ENCODE measurements at regions not wholly inside any gene's neighbourhood (a gene's known extent, or its start where the extent isn't known, plus 50 kb on each side); places are given as distances from the start of the nearest gene placed in this dataset.

- TF ChIP-seq, protein P1, sequence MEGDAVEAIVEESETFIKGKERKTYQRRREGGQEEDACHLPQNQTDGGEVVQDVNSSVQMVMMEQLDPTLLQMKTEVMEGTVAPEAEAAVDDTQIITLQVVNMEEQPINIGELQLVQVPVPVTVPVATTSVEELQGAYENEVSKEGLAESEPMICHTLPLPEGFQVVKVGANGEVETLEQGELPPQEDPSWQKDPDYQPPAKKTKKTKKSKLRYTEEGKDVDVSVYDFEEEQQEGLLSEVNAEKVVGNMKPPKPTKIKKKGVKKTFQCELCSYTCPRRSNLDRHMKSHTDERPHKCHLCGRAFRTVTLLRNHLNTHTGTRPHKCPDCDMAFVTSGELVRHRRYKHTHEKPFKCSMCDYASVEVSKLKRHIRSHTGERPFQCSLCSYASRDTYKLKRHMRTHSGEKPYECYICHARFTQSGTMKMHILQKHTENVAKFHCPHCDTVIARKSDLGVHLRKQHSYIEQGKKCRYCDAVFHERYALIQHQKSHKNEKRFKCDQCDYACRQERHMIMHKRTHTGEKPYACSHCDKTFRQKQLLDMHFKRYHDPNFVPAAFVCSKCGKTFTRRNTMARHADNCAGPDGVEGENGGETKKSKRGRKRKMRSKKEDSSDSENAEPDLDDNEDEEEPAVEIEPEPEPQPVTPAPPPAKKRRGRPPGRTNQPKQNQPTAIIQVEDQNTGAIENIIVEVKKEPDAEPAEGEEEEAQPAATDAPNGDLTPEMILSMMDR (conservative IDR thresholded peaks at IDR 0.05; ENCODE audit: low read length) = no peak
- no peak for TF ChIP-seq EZH2phosphoT487 (IDR thresholded peaks at IDR 0.05; ENCODE audit: borderline replicate concordance)
Observed at GRCh38 chr9:118384531-118385100, 680.4 kb downstream of the TLR4 start.
